RWPE2 (cell line): ENCODE measurements at regions not wholly inside any gene's neighbourhood (a gene's known extent, or its start where the extent isn't known, plus 50 kb on each side); places are given as distances from the start of the nearest gene placed in this dataset.

Experiments used
- ATAC-seq: fragments of 200-7000 bp; cut with Tn5 transposase; 3 replicates; pipeline ENCODE4 v1.9.1; 2021; ENCODE audit warnings: low read depth
- DNase-seq: peaks from one replicate; pipeline ENCODE4 v3.0.0-alpha.2; 2020; ENCODE audit warnings: low spot score
- H3K27ac ChIP-seq: fragments of 450-650 bp; 2 replicates; pipeline ENCODE4 v1.5.1; 2017; ENCODE audit warnings: mild to moderate bottlenecking; ENCODE audit not compliant: poor library complexity, severe bottlenecking
- H3K27me3 ChIP-seq: fragments of 250-450 bp; sonication (Bioruptor Pico); 2 replicates; pipeline ENCODE4 v1.5.1; 2021; ENCODE audit warnings: mild to moderate bottlenecking, moderate library complexity; ENCODE audit not compliant: insufficient read depth, poor library complexity, severe bottlenecking
- H3K36me3 ChIP-seq: fragments of 250-450 bp; sonication (Bioruptor Pico); 2 replicates; pipeline ENCODE4 v1.5.1; 2020; ENCODE audit warnings: low read depth, mild to moderate bottlenecking, moderate library complexity
- H3K4me1 ChIP-seq: fragments of 250-450 bp; sonication (Bioruptor Pico); 2 replicates; pipeline ENCODE4 v1.5.1; 2021; ENCODE audit warnings: mild to moderate bottlenecking, moderate library complexity; ENCODE audit not compliant: insufficient read depth, poor library complexity, severe bottlenecking
- H3K4me3 ChIP-seq: fragments of 250-450 bp; sonication (Bioruptor Pico); 2 replicates; pipeline ENCODE4 v1.5.1; 2021; ENCODE audit warnings: mild to moderate bottlenecking, moderate library complexity; ENCODE audit not compliant: severe bottlenecking
- H3K9me3 ChIP-seq: fragments of 250-450 bp; sonication (Bioruptor Pico); 2 replicates; pipeline ENCODE4 v1.5.1; 2021; ENCODE audit warnings: mild to moderate bottlenecking, moderate library complexity; ENCODE audit not compliant: severe bottlenecking
- CTCF ChIP-seq: fragments of 450-650 bp; IDR thresholded peaks from one replicate; pipeline ENCODE4 v1.5.1; 2017; ENCODE audit warnings: mild to moderate bottlenecking, moderate library complexity; ENCODE audit not compliant: poor library complexity, severe bottlenecking

GRCh38 chr13:31060655-31061054 lies 101.0 kb downstream of the HSPH1 start:
- Histone ChIP-seq H3K4me1 (no peaks in the 10 kb centered on the region), H3K36me3 (no peaks in the 10 kb centered on the region), H3K4me3 (no peak overlapping the region), H3K27me3 (no peaks in the 10 kb centered on the region), H3K27ac (no peak overlapping the region), H3K9me3 (no peaks in the 10 kb centered on the region)
- no peak for TF ChIP-seq CTCF
- ATAC-seq = no peak
- no peak for DNase-seq

GRCh38 chr13:31060220-31060619 lies 101.5 kb downstream of the HSPH1 start:
- no peak for TF ChIP-seq CTCF
- no peaks in the 10 kb centered on the region for H3K27me3 ChIP-seq
- H3K4me3 ChIP-seq = no peak overlapping the region
- no peaks in the 10 kb centered on the region for H3K9me3 ChIP-seq
- DNase-seq (no peak), ATAC-seq (no peak)
- H3K4me1 ChIP-seq = no peaks in the 10 kb centered on the region
- H3K36me3 ChIP-seq = no peaks in the 10 kb centered on the region
- no peak overlapping the region for H3K27ac ChIP-seq

- no peak for ATAC-seq
These were observed 104.2 kb downstream of the HSPH1 start for GRCh38 chr13:31057403-31058033.

GRCh38 chr13:31056644-31057271 lies 104.9 kb downstream of the HSPH1 start:
- no peak for DNase-seq
- no peak overlapping the region for H3K27ac ChIP-seq
- no peaks in the 10 kb centered on the region for H3K36me3 ChIP-seq
- H3K4me3 ChIP-seq = no peak overlapping the region
- H3K4me1 ChIP-seq = no peaks in the 10 kb centered on the region
- no peak for ATAC-seq
- no peak for TF ChIP-seq CTCF
- H3K9me3 ChIP-seq = no peaks in the 10 kb centered on the region
- H3K27me3 ChIP-seq = no peaks in the 10 kb centered on the region

More at GRCh38 chr13:31057403-31058033, 104.2 kb downstream of the HSPH1 start:
- Histone ChIP-seq H3K27ac (no peak overlapping the region), H3K4me1 (no peaks in the 10 kb centered on the region), H3K9me3 (no peaks in the 10 kb centered on the region), H3K4me3 (no peak overlapping the region), H3K27me3 (no peaks in the 10 kb centered on the region), H3K36me3 (no peaks in the 10 kb centered on the region)
- TF ChIP-seq CTCF = no peak
- no peak for DNase-seq

- Histone ChIP-seq H3K27ac (no peak overlapping the region), H3K4me1 (no peaks in the 10 kb centered on the region), H3K4me3 (no peak overlapping the region), H3K36me3 (no peaks in the 10 kb centered on the region), H3K9me3 (no peaks in the 10 kb centered on the region), H3K27me3 (no peaks in the 10 kb centered on the region)
- TF ChIP-seq CTCF = no peak
- no peak for ATAC-seq
- no peak for DNase-seq
These were observed 106.1 kb downstream of the HSPH1 start for GRCh38 chr13:31055589-31055988.
